Prostate gland (tissue), 2 donors: ENCODE measurements at regions not wholly inside any gene's neighbourhood (a gene's known extent, or its start where the extent isn't known, plus 50 kb on each side); places are given as distances from the start of the nearest gene placed in this dataset.

Experiments used
- CTCF ChIP-seq, 4 experiments: fragments of 200-600 bp in 2 of 4; fragments of 450-650 bp in 2 of 4; sonication (generic) in 2 of 4; IDR thresholded peaks; 1 replicate in 3 of 4; 2 replicates in 1 of 4; pipeline ENCODE4 v1.5.1; 2016 to 2019; ENCODE audit warnings: antibody characterized with exemption in 4 of 4, mild to moderate bottlenecking in 2 of 4, moderate library complexity in 2 of 4
- POLR2AphosphoS5 ChIP-seq: sonication (generic); formaldehyde crosslinking; IDR thresholded peaks from one replicate; pipeline ENCODE4 v1.6.1; 2017; ENCODE audit warnings: antibody characterized with exemption

- TF ChIP-seq CTCF (IDR thresholded peaks at IDR 0.05) (no peak), POLR2AphosphoS5 (no peak)
These were observed 391.1 kb upstream of the HSF2 start for GRCh38 chr6:122008101-122008999.
